HG03060 (cell line): ENCODE measurements at regions not wholly inside any gene's neighbourhood (a gene's known extent, or its start where the extent isn't known, plus 50 kb on each side); places are given as distances from the start of the nearest gene placed in this dataset.
A peak's percentile ranks its signal among the peaks of the same experiment; 100 is the strongest.
"Not testable (repeated sequence)": the region's sequence is repeated elsewhere in the genome, so short reads cannot be mapped to it uniquely, and the experiment has no call there.

Source experiments
- ATAC-seq: cut with Tn5 transposase; IDR thresholded peaks from one replicate; pipeline ENCODE4 v1.9.1; 2021; ENCODE audit warnings: low read depth, moderate number of reproducible peaks; ENCODE audit not compliant: unreplicated experiment

GRCh38 chr7:94100723-94101345 is 96.7 kb upstream of the BET1 start:
- no peak for ATAC-seq

- no peak for ATAC-seq
These were observed 100.1 kb upstream of the BET1 start for GRCh38 chr7:94104301-94104700.

GRCh38 chr7:94109556-94109955 is 105.4 kb upstream of the BET1 start:
- no peak for ATAC-seq

GRCh38 chr7:94111009-94111408 is 106.9 kb upstream of the BET1 start:
- no peak for ATAC-seq

GRCh38 chr7:94115316-94115715 is 111.2 kb upstream of the BET1 start:
- no peak for ATAC-seq

- no peak for ATAC-seq
These were observed 119.0 kb upstream of the BET1 start for GRCh38 chr7:94123136-94123535.

- no peak for ATAC-seq
These were observed 122.9 kb upstream of the BET1 start for GRCh38 chr7:94127026-94127425.

- no peak for ATAC-seq
These were observed 123.9 kb upstream of the BET1 start for GRCh38 chr7:94128072-94128471.

GRCh38 chr7:94129443-94130140 is 125.4 kb upstream of the BET1 start:
- no peak for ATAC-seq

- no peak for ATAC-seq
These were observed 126.6 kb upstream of the BET1 start for GRCh38 chr7:94130716-94131115.

- ATAC-seq = no peak
These were observed 129.3 kb upstream of the BET1 start for GRCh38 chr7:94133460-94133859.

- no peak for ATAC-seq
These were observed 131.0 kb upstream of the BET1 start for GRCh38 chr7:94135180-94135579.

GRCh38 chr7:94142281-94142680 is 138.1 kb upstream of the BET1 start:
- ATAC-seq = no peak

GRCh38 chr7:94145602-94146001 is 141.4 kb upstream of the BET1 start:
- ATAC-seq = no peak

- ATAC-seq = no peak
These were observed 142.3 kb upstream of the BET1 start for GRCh38 chr7:94146408-94146807.

- ATAC-seq = no peak
These were observed 145.8 kb upstream of the BET1 start for GRCh38 chr7:94149789-94150545.

- ATAC-seq = no peak
These were observed 150.0 kb upstream of the BET1 start for GRCh38 chr7:94154182-94154581.

GRCh38 chr7:94154858-94155257 is 150.7 kb upstream of the BET1 start:
- no peak for ATAC-seq

- ATAC-seq = not testable (repeated sequence)
These were observed 153.6 kb upstream of the BET1 start for GRCh38 chr7:94157659-94158306.

GRCh38 chr7:94160719-94161435 is 156.7 kb upstream of the BET1 start:
- peak; percentile 95 for ATAC-seq

GRCh38 chr7:94161476-94161875 is 157.3 kb upstream of the BET1 start:
- ATAC-seq = no peak
